WTC11 (cell line): ENCODE measurements at regions not wholly inside any gene's neighbourhood (a gene's known extent, or its start where the extent isn't known, plus 50 kb on each side); places are given as distances from the start of the nearest gene placed in this dataset.

Experiments used
- ATAC-seq: fragments of 200-7000 bp; cut with Tn5 transposase; 2 replicates; pipeline ENCODE4 v1.10.0; 2021; ENCODE audit warnings: mild to moderate bottlenecking, moderate library complexity
- CTCF ChIA-PET: fragments of 300-600 bp; sonication (Branson Sonifier 250); formaldehyde crosslinking; loops from one replicate; lab custom pipeline; 2021; ENCODE audit warnings: antibody characterized with exemption; lab: Charles Lee
- POLR2A ChIA-PET: fragments of 350-600 bp; sonication (Branson Sonifier 250); formaldehyde crosslinking; loops from one replicate; lab custom pipeline; 2021; ENCODE audit warnings: antibody characterized with exemption; lab: Charles Lee
- DNase-seq: peaks from one replicate; pipeline ENCODE4 v3.0.0; 2021; ENCODE audit warnings: low spot score
- H3K27ac Mint-ChIP-seq: 2 replicates; pipeline ENCODE4 v1.8.0; 2021; ENCODE audit warnings: mixed read lengths
- H3K27me3 Mint-ChIP-seq: 2 replicates; pipeline ENCODE4 v1.8.0; 2021; ENCODE audit warnings: low read depth, mild to moderate bottlenecking, moderate library complexity, mixed read lengths
- H3K36me3 Mint-ChIP-seq: 2 replicates; pipeline ENCODE4 v1.8.0; 2021; ENCODE audit warnings: mixed read lengths
- H3K4me1 Mint-ChIP-seq: 2 replicates; pipeline ENCODE4 v1.8.0; 2022; ENCODE audit warnings: mixed read lengths
- H3K4me3 Mint-ChIP-seq: 2 replicates; pipeline ENCODE4 v1.8.0; 2021; ENCODE audit warnings: mild to moderate bottlenecking, moderate library complexity, mixed read lengths
- H3K9me3 Mint-ChIP-seq: 2 replicates; pipeline ENCODE4 v1.8.0; 2021; ENCODE audit warnings: mixed read lengths
- ARID4B ChIP-seq: sonication (generic); formaldehyde crosslinking; IDR thresholded peaks from 2 replicates; pipeline ENCODE4 v1.8.0; 2023; ENCODE audit warnings: missing genetic modification reagents, mild to moderate bottlenecking, borderline replicate concordance
- CBFB ChIP-seq: sonication (generic); formaldehyde crosslinking; IDR thresholded peaks from 2 replicates; pipeline ENCODE4 v1.8.1; 2022; ENCODE audit warnings: mild to moderate bottlenecking, low read depth, missing genetic modification reagents
- FOXK1 ChIP-seq: sonication (generic); formaldehyde crosslinking; IDR thresholded peaks from 2 replicates; pipeline ENCODE4 v1.8.0; 2022; ENCODE audit warnings: mild to moderate bottlenecking, moderate library complexity, missing genetic modification reagents
- GABPB1 ChIP-seq: sonication (generic); formaldehyde crosslinking; IDR thresholded peaks from 2 replicates; pipeline ENCODE4 v1.8.1; 2023; ENCODE audit warnings: mild to moderate bottlenecking, missing genetic modification reagents
- GTF2I ChIP-seq: fragments of 250-450 bp; sonication (Bioruptor Pico); conservative IDR thresholded peaks from 2 replicates; pipeline ENCODE4 v1.4.0; 2021; ENCODE audit warnings: mild to moderate bottlenecking
- OVOL2 ChIP-seq: fragments of 250-450 bp; sonication (Bioruptor Pico); IDR thresholded peaks from 2 replicates; pipeline ENCODE4 v1.9.0; 2021; ENCODE audit warnings: mild to moderate bottlenecking, borderline replicate concordance
- TCF7 ChIP-seq: sonication (generic); formaldehyde crosslinking; IDR thresholded peaks from 2 replicates; pipeline ENCODE4 v1.8.0; 2022; ENCODE audit warnings: mild to moderate bottlenecking, low read depth, missing genetic modification reagents, moderate library complexity
- TEAD1 ChIP-seq: sonication (generic); formaldehyde crosslinking; IDR thresholded peaks from 2 replicates; pipeline ENCODE4 v1.8.0; 2022; ENCODE audit warnings: mild to moderate bottlenecking, missing genetic modification reagents
- TEAD4 ChIP-seq: sonication (generic); formaldehyde crosslinking; IDR thresholded peaks from 2 replicates; pipeline ENCODE4 v1.8.0; 2022; ENCODE audit warnings: mild to moderate bottlenecking, missing genetic modification reagents
- ZBTB21 ChIP-seq: sonication (generic); formaldehyde crosslinking; IDR thresholded peaks from 2 replicates; pipeline ENCODE4 v1.8.1; 2023; ENCODE audit warnings: mild to moderate bottlenecking, missing genetic modification reagents, borderline replicate concordance
- ZNF219 ChIP-seq: sonication (generic); formaldehyde crosslinking; IDR thresholded peaks from 2 replicates; pipeline ENCODE4 v1.8.0; 2023; ENCODE audit warnings: missing genetic modification reagents, mild to moderate bottlenecking, borderline replicate concordance
- ZNF416 ChIP-seq: fragments of 250-450 bp; sonication (Bioruptor Pico); IDR thresholded peaks from 2 replicates; pipeline ENCODE4 v1.9.0; 2021; ENCODE audit warnings: mild to moderate bottlenecking, inconsistent platforms
- ZNF671 ChIP-seq: fragments of 250-450 bp; sonication (Bioruptor Pico); IDR thresholded peaks from 2 replicates; pipeline ENCODE4 v1.8.0; 2021; ENCODE audit warnings: mild to moderate bottlenecking
- TF ChIP-seq, protein P1 (sequence below): sonication (generic); formaldehyde crosslinking; IDR thresholded peaks from 2 replicates; pipeline ENCODE4 v1.8.1; 2023; ENCODE audit warnings: mild to moderate bottlenecking, missing genetic modification reagents, borderline replicate concordance
- TF ChIP-seq, protein P2 (sequence below): sonication (generic); formaldehyde crosslinking; IDR thresholded peaks from 2 replicates; pipeline ENCODE4 v1.8.0; 2022; ENCODE audit warnings: mild to moderate bottlenecking, missing genetic modification reagents
- TF ChIP-seq, protein P3 (sequence below): sonication (generic); formaldehyde crosslinking; conservative IDR thresholded peaks from 2 replicates; pipeline ENCODE4 v1.8.1; 2023; ENCODE audit warnings: mild to moderate bottlenecking, low read depth, missing genetic modification reagents, moderate library complexity
- TF ChIP-seq, protein P4 (sequence below): sonication (generic); formaldehyde crosslinking; IDR thresholded peaks from 2 replicates; pipeline ENCODE4 v1.8.0; 2023; ENCODE audit warnings: missing genetic modification reagents
- TF ChIP-seq, protein P5 (sequence below): sonication (generic); formaldehyde crosslinking; IDR thresholded peaks from 2 replicates; pipeline ENCODE4 v1.8.1; 2022; ENCODE audit warnings: missing genetic modification reagents, borderline replicate concordance
- TF ChIP-seq, protein P6 (sequence below): sonication (generic); formaldehyde crosslinking; IDR thresholded peaks from 2 replicates; pipeline ENCODE4 v1.8.0; 2022; ENCODE audit warnings: mild to moderate bottlenecking, missing genetic modification reagents

- TF ChIP-seq, protein P1, sequence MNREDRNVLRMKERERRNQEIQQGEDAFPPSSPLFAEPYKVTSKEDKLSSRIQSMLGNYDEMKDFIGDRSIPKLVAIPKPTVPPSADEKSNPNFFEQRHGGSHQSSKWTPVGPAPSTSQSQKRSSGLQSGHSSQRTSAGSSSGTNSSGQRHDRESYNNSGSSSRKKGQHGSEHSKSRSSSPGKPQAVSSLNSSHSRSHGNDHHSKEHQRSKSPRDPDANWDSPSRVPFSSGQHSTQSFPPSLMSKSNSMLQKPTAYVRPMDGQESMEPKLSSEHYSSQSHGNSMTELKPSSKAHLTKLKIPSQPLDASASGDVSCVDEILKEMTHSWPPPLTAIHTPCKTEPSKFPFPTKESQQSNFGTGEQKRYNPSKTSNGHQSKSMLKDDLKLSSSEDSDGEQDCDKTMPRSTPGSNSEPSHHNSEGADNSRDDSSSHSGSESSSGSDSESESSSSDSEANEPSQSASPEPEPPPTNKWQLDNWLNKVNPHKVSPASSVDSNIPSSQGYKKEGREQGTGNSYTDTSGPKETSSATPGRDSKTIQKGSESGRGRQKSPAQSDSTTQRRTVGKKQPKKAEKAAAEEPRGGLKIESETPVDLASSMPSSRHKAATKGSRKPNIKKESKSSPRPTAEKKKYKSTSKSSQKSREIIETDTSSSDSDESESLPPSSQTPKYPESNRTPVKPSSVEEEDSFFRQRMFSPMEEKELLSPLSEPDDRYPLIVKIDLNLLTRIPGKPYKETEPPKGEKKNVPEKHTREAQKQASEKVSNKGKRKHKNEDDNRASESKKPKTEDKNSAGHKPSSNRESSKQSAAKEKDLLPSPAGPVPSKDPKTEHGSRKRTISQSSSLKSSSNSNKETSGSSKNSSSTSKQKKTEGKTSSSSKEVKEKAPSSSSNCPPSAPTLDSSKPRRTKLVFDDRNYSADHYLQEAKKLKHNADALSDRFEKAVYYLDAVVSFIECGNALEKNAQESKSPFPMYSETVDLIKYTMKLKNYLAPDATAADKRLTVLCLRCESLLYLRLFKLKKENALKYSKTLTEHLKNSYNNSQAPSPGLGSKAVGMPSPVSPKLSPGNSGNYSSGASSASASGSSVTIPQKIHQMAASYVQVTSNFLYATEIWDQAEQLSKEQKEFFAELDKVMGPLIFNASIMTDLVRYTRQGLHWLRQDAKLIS (CRISPR knock-in tag) = no peak
- no peak for TF ChIP-seq ARID4B (CRISPR knock-in tag)
- TF ChIP-seq, protein P2, sequence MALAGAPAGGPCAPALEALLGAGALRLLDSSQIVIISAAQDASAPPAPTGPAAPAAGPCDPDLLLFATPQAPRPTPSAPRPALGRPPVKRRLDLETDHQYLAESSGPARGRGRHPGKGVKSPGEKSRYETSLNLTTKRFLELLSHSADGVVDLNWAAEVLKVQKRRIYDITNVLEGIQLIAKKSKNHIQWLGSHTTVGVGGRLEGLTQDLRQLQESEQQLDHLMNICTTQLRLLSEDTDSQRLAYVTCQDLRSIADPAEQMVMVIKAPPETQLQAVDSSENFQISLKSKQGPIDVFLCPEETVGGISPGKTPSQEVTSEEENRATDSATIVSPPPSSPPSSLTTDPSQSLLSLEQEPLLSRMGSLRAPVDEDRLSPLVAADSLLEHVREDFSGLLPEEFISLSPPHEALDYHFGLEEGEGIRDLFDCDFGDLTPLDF (CRISPR knock-in tag) = no peak
- TF ChIP-seq TEAD1 (CRISPR knock-in tag) = no peak
- no peak for TF ChIP-seq TEAD4 (CRISPR knock-in tag)
- TF ChIP-seq TCF7 (CRISPR knock-in tag) = no peak
- no peak for TF ChIP-seq GABPB1
Observed at GRCh38 chr2:209147981-209148380, 275.9 kb upstream of the MAP2 start (continued).

DNA sequence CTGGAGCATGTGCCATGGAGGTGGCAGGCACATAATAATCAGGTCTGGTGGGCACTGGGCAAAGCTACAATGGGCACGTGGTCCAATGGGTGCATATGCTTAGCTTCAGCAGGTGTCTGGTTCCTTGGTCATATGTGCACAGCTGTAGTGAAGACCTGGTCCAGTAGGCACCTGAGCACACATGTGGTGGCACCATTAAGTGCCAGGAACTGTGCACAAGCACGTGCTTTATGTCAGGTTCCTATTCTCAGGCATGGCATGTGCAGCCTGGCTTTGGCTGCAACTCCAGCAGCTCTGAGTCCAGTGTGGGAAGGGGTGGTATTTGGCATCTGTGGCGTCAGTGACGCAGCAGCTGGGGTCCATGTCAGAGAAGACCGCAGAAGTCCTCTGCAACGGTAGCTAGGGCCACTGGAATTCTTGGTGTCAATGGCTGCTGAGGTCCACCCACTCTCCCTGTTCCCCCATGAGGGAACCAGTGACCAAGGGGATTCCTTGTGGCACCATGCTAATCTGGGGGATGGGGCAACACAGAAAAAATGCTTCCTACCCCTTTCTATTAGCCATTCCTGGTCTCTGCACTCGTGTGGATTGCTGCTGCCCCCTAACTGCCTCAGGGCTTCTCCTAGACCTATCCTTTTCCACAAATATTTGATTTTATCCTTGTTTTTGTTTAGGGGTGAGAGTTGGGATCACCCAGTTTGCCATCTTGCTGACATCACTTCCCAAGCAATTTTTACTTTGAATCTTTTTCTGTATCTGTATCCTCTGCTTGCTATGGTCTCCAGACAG lies 262.9 kb upstream of the MAP2 start:
- no peaks in the 10 kb centered on the region for H3K36me3 Mint-ChIP-seq
- H3K27ac Mint-ChIP-seq = no peak overlapping the region
- TF ChIP-seq, protein P3, sequence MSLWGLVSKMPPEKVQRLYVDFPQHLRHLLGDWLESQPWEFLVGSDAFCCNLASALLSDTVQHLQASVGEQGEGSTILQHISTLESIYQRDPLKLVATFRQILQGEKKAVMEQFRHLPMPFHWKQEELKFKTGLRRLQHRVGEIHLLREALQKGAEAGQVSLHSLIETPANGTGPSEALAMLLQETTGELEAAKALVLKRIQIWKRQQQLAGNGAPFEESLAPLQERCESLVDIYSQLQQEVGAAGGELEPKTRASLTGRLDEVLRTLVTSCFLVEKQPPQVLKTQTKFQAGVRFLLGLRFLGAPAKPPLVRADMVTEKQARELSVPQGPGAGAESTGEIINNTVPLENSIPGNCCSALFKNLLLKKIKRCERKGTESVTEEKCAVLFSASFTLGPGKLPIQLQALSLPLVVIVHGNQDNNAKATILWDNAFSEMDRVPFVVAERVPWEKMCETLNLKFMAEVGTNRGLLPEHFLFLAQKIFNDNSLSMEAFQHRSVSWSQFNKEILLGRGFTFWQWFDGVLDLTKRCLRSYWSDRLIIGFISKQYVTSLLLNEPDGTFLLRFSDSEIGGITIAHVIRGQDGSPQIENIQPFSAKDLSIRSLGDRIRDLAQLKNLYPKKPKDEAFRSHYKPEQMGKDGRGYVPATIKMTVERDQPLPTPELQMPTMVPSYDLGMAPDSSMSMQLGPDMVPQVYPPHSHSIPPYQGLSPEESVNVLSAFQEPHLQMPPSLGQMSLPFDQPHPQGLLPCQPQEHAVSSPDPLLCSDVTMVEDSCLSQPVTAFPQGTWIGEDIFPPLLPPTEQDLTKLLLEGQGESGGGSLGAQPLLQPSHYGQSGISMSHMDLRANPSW (CRISPR knock-in tag) = no peak
- TF ChIP-seq CBFB (CRISPR knock-in tag) (no peak), GTF2I (no peak), FOXK1 (no peak), OVOL2 (CRISPR knock-in tag) (no peak), ZNF219 (CRISPR knock-in tag) (no peak), ZNF416 (CRISPR knock-in tag) (no peak), ZNF671 (CRISPR knock-in tag) (no peak), ZBTB21 (CRISPR knock-in tag) (no peak)
- TF ChIP-seq, protein P4, sequence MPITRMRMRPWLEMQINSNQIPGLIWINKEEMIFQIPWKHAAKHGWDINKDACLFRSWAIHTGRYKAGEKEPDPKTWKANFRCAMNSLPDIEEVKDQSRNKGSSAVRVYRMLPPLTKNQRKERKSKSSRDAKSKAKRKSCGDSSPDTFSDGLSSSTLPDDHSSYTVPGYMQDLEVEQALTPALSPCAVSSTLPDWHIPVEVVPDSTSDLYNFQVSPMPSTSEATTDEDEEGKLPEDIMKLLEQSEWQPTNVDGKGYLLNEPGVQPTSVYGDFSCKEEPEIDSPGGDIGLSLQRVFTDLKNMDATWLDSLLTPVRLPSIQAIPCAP (CRISPR knock-in tag) = no peak
- TF ChIP-seq, protein P5, sequence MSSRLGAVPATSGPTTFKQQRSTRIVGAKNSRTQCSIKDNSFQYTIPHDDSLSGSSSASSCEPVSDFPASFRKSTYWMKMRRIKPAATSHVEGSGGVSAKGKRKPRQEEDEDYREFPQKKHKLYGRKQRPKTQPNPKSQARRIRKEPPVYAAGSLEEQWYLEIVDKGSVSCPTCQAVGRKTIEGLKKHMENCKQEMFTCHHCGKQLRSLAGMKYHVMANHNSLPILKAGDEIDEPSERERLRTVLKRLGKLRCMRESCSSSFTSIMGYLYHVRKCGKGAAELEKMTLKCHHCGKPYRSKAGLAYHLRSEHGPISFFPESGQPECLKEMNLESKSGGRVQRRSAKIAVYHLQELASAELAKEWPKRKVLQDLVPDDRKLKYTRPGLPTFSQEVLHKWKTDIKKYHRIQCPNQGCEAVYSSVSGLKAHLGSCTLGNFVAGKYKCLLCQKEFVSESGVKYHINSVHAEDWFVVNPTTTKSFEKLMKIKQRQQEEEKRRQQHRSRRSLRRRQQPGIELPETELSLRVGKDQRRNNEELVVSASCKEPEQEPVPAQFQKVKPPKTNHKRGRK (CRISPR knock-in tag) = no peak
- TF ChIP-seq, protein P6, sequence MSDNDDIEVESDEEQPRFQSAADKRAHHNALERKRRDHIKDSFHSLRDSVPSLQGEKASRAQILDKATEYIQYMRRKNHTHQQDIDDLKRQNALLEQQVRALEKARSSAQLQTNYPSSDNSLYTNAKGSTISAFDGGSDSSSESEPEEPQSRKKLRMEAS = no peak
- TF ChIP-seq, protein P2 (CRISPR knock-in tag) = no peak
- peak; percentile 82 for ATAC-seq
- no peaks in the 10 kb centered on the region for H3K9me3 Mint-ChIP-seq
- H3K4me3 Mint-ChIP-seq = no peak overlapping the region
- H3K4me1 Mint-ChIP-seq = peaks cover 40% of the 10 kb centered on the region
- no peak for DNase-seq
- CTCF ChIA-PET = interaction anchor here (0.9 to 1.2 kb wide), 2 partner anchors 341 to 694 kb away, joined by 3 read pairs; no protein-coding TSS in a partner anchor
- POLR2A ChIA-PET = no interaction called here
- H3K27me3 Mint-ChIP-seq = peaks cover 6% of the 10 kb centered on the region
